HG02943 (cell line): ENCODE measurements at regions not wholly inside any gene's neighbourhood (a gene's known extent, or its start where the extent isn't known, plus 50 kb on each side); places are given as distances from the start of the nearest gene placed in this dataset.
"Not testable (repeated sequence)": the region's sequence is repeated elsewhere in the genome, so short reads cannot be mapped to it uniquely, and the experiment has no call there.

Experiments
- ATAC-seq: cut with Tn5 transposase; IDR thresholded peaks from one replicate; pipeline ENCODE4 v1.9.1; 2021; ENCODE audit warnings: mild to moderate bottlenecking, low read depth, moderate library complexity; ENCODE audit not compliant: unreplicated experiment

DNA sequence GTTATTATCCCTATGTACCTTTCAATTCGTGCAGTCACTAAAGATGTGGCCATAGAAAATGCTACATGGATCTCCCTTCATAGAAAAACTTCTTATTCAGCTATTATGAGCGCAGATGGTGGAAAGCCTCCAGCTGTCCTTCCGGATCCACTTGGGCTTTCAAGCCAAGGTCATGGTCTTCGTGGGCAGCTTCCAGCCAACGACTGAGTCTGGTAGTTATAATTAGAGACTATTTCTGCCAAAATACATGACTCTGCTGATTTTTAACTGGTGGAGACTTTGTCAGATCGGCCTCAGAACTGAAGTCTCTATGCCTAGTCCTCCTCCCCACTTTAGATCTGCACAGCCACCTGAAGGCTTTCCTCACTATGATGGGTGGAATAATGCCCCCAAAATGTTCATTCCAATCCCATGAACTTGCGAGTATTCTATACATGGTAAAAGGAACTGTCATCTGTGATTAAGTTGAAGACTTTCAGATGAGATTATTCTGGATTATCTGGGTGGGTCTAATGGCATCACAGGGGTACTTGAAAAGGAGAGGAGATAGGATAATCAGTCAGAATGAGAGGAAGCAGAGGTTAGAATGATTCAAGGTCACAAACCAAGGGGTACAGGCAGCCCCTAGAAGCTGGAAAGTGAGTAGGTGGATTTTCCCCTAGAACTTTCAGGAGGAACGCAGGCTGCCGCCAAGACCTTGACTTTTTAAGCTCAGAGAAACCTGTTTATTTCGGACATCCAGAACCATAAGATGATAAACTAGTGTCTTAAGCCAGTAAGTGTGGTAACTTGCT is 171.1 kb upstream of the CXCL13 start:
- no peak for ATAC-seq

DNA sequence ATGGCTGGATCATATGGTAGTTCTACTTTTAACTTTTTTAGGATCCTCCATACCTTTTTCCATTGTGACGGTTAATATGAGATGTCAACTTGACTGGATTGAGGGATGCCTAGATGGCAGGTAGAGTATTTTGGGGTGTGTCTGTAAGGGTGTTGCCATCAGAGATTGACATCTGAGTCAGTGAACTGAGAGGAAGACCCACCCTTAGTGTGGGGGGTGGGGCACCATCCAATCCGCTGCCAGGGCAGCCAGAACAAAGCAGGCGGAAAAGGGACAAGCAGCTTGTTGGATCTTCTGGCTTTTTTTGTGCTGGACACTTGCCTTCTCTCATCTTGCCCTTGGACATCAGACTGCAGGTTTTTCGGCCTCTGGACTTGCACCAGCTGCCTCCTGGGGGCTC is 168.5 kb upstream of the CXCL13 start:
- ATAC-seq: no peak

DNA sequence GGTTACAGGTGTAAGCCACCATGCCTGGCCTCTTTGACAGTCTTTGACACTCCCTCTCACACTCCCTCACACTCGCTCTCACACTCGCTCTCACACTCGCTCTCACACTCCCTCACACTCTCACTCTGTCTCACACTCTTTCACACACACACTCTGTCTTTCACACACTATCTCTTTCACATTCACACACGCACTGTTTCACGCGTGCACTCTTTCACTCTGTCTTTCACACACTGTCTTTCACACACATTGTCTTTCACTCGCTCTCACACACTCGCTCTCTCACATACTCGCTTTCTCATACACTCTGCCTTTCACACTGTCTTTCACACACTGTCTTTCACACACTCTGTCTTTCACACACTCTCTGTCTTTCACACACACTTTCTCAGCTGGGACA is 167.1 kb upstream of the CXCL13 start:
- no peak for ATAC-seq

DNA sequence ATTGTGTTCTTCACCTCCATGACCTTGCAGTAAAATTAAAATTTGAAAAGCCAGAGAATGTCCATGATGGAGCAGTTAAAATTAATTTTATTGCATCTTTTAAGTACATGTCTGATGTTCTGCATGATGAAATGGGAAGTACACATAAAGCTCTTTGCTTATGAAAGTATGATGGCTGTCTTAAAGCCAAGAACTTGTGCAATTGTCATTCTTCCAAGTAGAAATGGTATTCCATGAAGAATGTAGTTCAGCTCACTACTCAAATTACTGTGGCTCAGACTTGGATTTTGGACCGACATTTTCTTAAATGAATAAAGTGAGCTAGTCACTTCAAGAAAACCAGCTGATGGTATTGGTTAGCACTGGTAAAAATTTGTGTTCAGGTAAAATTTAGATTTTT is 161.7 kb upstream of the CXCL13 start:
- ATAC-seq: no peak

DNA sequence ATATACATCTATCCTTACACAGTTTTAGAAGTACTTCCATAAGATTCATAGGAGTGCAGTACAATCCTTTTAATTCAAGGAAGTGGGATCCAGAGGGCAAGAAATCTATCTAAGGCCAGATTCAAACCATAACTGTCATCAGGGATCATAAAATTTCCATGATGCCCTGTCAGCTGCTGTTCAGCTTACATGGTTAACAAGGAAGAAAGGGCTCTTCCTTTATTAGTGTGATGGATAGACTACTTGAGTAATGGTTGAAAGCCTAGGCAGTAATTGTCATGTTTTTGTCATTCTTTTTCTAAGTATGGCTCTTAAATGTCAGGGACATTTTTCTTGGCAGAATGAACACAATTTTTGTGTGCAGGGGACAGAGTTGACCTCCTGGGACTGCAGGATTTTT is 159.8 kb upstream of the CXCL13 start:
- no peak for ATAC-seq

DNA sequence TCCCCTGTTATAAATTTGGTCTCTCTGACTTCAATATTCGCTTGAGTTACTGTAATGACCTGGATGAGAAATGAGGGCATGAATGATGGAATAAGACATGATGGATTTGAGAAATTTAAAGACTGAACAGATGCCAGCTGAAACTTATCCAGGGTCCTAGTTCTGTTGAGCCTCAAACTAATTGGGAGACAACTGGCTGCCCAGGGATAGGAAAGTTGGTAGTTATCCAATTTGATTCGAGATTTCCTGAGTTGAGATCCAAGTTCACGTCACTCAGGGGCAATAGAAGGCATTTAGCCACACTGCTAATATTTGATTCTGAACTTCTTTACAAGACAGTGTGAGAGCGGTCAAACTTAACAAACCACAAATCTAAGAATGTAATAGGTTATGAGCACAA is 159.0 kb upstream of the CXCL13 start:
- ATAC-seq: no peak

DNA sequence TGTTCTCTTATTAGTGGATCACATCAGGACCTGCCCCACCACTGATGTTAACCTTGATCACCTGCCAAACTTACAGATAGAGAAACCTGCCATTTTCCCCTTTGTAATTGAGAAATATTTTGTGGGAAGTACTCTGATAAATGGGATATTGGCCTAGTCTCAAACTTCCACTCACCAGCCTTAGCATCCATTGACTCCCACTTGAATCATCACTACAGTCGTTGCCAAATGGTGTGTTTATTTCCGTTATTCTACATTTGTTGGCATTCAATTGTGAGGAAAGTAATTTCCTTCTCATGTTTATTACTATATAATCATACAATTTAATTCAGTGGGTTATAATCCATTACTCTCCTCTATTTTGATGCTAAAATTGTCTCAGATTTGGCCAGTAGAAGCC is 156.4 kb upstream of the CXCL13 start:
- no peak for ATAC-seq

DNA sequence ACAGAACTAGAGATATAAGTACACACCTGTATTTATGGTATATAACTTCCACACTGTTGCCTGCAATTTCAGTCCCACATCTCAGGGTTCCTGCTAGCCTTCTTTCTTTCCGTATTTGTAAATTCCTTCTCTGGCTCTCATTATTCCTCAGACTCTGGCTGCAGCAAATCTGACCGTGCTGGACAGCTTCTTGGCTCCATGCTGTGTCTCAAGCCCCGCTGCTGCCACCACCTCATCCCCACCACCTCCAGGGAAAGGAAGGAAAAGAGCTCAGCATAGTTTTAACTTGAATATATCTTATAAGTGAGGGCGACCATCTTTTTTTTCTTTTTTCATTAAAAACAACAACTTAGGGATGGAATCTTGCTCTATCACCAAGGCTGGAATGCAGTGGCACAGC is 155.6 kb upstream of the CXCL13 start:
- no peak for ATAC-seq

DNA sequence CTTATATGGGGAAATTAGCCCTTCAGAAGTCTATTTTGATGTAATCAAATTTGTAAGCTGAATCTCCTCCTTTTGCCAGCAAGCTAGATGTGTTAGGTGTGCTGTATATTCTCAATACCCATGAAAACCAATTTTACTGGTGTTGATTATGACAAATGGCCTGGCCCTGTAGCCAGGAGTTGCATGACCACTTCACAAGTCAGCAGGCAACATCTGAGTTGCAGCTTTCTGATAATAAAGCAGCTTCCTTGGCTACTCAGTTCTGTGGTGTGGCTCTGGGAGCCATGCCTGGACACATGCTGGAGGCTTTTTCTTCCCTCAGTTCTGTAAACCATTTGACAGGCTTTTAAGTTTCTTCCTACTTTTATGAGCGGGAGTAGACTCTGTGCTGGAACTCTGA is 154.1 kb upstream of the CXCL13 start:
- no peak for ATAC-seq

DNA sequence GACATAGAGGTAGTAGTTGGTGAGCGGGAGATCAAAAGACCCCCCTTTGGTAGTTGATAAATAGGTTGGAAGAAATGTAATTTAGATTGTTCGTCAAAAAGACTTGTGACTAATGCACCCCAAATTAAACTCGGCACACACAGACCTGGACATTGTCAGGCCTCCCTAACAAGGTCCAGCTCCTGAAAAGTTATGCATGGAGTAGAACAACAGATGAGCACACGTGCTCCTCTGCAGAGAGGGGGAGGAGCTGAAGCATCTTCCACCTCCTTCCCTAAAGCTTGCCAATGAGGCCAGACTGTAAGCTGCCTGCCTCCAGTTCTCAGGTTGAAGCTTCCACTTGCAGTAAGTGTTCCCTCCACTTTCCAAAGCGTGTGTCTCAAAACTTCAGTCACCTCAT is 153.5 kb upstream of the CXCL13 start:
- ATAC-seq: not testable (repeated sequence)

DNA sequence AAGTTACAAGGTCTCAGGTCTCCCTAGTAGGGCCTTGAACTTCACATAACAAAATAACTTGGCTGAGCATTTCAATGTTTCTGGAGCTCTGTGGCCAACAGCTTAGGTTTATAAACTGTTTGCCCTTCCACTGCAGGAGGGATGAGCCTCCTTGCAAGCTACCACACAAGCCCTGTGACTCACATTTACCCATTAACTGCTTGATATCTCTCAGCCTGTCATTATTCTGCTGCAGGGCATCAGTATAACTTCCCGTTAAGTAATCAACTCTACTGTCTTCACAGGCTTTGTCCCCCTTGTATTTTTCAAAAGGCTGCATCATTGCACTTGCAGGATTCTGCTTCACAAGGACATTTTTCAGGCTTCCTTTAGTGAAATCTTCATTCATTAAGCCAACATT is 151.7 kb upstream of the CXCL13 start:
- no peak for ATAC-seq

DNA sequence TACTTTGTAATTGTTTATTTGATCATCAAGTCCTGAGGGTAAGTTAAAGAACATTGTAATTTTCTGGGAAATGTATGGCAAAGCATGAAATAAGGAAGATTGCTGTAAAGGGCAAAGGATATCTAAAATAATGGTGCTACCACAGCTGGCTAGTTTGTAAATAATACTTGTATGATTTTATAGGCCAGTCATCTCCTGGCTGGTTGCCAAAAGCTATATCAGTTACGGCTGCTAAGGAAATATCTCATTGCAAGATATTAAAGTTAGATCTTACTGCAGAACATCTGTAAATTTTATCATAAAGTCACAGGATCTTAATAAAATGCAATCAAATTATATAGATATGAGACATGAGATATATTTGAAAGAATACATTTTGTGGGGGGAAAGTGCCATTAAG is 150.8 kb upstream of the CXCL13 start:
- no peak for ATAC-seq

DNA sequence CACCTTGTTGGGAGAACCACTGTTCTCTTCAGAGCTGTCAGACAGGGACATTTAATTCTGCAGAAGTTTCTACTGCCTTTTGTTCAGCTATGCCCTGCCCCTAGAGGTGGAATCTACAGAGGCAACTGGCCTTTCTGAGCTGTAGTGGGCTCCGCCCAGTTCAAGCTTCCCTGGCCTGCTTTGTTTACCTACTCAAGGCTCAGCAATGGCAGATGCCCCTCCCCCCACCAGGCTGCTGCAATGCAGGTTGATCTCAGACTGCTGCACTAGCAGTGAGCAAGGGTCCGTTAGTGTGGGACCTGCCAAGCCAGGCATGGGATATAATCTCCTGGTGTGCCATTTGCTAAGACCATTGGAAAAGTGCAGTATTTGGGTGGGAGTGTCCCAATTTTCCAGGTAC is 141.5 kb upstream of the CXCL13 start:
- not testable (repeated sequence) for ATAC-seq

DNA sequence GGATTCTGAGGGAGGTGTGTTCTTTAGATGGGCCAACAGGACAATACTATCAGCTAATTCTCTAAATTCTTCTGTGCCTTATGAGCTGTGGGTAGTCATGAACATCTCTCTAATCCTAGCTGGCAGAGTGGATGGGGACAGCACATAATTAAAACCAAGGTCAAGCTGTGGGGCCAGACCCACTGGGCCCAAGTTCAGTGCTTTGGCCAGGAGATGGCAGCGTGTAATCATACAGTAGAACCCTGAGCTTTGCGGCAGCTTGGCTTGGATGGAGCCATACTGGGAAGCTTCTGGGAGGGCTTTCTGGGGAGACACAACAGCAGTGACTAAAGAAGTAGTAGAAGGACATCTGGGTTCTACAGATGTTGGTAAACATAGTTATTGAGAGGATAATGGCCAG is 140.3 kb upstream of the CXCL13 start:
- ATAC-seq: no peak

DNA sequence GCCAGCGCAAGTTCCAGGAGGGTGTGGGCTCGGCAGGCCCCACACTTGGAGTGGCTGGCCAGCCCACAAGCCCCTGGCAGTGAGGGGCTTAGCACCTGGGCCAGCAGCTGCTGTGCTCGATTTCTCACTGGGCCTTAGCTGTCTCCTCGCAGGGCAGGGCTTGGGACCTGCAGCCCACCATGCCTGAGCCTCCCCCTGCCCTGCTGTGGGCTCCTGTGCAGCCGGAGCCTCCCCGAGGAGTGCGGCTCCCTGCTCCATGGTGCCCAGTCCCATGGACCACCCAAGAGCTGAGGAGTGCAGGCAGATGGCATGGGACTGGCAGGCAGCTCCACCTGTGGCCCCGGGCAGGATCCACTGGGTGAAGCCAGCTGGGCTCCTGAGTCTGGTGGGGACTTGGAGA is 139.2 kb upstream of the CXCL13 start:
- ATAC-seq: no peak

DNA sequence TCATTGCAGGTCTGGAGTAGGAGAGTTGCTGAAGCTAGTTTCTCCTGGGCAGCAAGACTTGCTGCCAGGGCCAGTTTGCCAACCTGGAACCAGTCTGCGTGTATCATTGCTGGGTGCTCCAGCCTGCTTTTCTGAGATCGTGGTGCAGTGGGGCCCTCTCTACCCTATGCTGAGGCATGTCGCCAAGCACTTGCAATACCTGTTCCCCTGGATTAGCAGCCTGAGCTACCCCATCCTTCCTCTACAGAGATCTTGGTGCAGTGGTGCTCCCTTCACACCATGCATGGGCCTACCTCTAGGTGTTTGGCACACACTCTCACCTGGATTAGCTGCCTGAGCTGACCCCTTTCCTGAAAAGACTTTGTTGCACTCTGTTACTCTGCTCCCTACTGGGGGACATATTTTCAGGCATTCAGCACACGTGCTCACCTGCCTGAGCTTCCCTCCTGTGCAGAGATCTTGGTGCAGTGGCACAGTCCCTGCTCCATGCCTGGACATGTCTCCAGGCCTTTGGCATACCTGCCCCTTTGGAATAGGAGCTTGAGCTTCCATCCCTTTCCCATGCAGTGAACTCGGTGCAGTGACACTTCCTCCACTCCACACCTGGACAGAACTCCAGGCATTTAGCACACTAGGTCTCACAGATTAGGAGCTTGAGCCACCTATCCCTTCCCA is 133.7 kb upstream of the CXCL13 start:
- no peak for ATAC-seq

DNA sequence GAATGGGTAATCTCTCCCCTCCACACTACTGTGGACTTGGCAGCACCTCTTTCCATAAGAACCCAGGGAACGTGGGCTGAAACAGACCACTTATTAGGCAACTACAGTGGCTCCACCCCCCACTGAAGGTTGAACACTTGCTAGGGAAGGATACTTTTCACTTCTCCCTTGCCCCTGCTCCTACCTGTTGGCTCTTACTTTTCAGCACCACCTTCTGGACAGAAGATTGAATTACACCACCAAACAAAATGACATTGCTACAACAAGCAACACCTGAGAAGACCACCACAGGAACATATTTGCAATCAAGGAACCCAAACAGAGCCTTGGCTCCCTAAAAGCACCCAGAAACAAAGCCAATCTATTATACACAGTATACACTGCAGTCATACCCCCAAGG is 132.1 kb upstream of the CXCL13 start:
- no peak for ATAC-seq

DNA sequence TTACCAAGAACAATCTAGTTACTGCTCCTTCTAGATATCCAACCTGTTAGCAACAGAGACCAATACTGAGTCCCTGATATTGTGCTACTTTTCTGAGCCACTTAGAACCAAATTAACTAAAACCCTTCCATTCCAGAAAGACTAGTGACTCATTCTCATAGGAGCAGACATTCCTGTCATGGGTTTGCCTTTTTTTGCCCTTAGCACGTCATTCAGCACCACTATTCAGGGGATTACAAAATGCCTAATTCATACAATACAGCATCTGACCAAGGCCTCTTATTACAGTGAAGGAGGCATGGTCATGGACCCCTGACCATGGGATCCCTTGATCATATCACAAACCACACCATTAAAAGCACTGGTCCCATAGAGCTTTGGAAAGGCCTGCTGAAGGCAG is 123.8 kb upstream of the CXCL13 start:
- ATAC-seq: no peak

DNA sequence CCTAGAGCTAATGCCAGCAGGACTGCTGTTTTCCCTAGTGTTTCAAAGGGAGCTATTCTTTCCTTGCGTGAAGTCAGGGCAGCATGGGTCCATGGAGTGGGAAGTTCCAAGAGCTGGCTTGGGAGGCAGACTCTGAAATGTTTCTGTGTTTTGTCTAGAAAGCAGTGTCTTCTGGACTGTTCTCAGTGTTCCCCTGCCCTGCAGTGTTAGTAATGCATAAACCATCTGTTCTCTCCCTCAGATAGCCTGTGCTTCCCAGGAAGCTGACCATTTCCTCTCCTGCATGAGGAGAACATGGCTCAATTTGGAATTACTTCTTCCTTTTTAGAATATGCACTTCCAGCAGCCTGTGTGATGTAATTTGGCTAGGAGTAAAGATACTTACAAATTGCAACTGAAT is 116.7 kb upstream of the CXCL13 start:
- ATAC-seq: no peak

DNA sequence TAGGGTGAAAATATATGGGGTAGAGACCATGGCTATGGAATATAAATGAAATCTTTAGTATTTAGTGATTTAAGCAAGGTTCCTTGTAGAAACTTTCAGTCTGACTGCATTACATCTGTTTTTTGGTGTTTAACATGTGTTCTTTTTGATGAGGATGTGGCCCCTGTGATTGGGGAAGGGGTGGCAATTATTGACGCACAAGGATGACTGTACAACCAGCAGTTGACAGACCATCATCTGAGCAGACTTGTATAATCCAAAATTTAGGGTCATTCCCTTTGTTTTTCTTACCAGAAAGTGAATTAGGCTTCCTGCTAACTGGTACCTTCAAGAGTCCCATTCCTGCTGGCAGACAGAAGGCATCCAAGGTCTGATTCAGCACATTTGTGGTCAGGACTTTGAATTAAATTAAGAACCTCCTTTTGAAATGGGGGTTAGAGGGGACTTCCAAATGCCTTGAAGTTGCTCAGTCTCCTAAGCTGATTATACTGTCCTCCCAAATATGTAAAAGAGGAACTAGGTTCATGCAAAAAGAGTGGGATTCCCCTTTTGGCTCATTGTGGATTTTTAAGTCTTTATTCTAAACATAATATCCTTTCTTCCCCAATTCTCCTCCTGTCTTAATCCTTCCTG is 112.4 kb upstream of the CXCL13 start:
- no peak for ATAC-seq

DNA sequence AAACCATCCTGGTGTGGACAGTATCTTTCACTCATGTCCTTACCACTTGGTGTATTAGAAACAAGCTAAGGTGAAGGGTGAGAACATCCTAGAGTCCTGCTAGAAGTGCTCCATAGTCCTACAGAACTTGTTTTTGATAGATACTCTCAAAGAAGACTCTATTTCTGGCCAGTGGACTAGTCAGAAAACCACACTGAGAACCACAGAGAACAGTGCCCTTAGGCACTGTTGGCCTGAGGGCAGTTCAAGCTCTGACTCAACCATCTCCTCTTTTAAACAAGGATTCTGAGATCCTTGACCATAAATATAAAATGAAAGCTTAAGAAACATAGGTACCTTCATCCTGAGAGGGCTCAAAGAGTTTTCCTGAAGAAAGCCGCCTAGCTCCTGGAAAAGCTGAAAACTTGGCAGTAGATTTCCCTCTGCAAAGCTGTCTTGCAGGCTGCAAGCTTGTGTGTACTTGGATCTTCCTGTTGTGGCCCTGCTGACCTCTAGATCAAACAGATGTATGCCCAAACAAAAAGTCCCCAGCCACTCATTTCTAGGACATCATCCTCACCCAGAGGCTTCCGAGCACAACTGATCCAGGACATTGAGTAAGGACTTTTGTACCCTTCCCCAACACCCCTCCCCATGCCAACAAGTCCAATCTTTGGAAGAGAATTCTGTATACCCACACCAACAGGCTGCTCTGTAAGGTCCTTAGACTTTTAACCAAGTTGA is 111.6 kb upstream of the CXCL13 start:
- no peak for ATAC-seq
